Cardiac muscle cell (in vitro differentiated cells and primary cell): ENCODE measurements at regions not wholly inside any gene's neighbourhood (a gene's known extent, or its start where the extent isn't known, plus 50 kb on each side); places are given as distances from the start of the nearest gene placed in this dataset.

ENCODE experiments used
- DNase-seq, 2 donors: peaks; one replicate each; pipeline versions ENCODE4 v3.0.0 to v3.0.0-alpha.2; 2010 to 2017; ENCODE audit warnings: low read depth in 1 of 2, low spot score in 1 of 2
- H3K27ac ChIP-seq: fragments of 200-600 bp; sonication (generic); 2 replicates; pipeline ENCODE4 v1.5.1; 2016
- H3K27me3 ChIP-seq: fragments of 200-600 bp; sonication (generic); 2 replicates; pipeline ENCODE4 v1.6.0; 2016; ENCODE audit warnings: control low read depth
- H3K36me3 ChIP-seq: fragments of 200-600 bp; sonication (generic); 2 replicates; pipeline ENCODE4 v1.5.1; 2016; ENCODE audit warnings: control low read depth
- H3K4me1 ChIP-seq: fragments of 200-600 bp; sonication (generic); 2 replicates; pipeline ENCODE4 v1.8.1; 2017; ENCODE audit warnings: low read depth, mild to moderate bottlenecking, mixed run types
- H3K4me3 ChIP-seq: fragments of 200-600 bp; sonication (generic); 2 replicates; pipeline ENCODE4 v1.5.1; 2016; ENCODE audit warnings: mild to moderate bottlenecking
- H3K9me3 ChIP-seq: fragments of 200-600 bp; sonication (generic); 2 replicates; pipeline ENCODE4 v1.5.1; 2017; ENCODE audit warnings: low read depth, mild to moderate bottlenecking, control low read depth
- CTCF ChIP-seq: IDR thresholded peaks from 2 replicates; pipeline ENCODE4 v1.5.1; 2012; ENCODE audit warnings: low read depth, mild to moderate bottlenecking, low read length

DNA sequence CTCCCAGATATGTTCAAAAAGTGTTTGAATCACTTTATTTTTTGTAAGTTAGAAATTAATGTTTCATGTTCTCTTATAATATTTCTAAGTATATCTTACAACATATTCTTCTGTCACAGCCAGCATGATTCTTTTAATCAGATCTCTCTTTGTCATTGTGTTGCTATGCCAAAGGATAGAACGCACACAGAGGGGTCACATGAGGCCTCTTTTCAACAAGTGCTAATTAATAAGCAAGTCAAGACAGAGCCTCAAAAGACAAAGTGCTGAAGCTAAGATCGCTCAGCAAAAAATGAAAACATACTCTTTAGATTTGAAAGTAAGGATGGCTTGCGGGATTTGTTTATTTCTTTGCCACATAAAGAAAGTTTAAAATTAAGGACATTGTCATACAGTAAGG lies 508.8 kb upstream of the PTCHD4 start:
- no peak for DNase-seq
- Histone ChIP-seq H3K4me1 (no peaks in the 10 kb centered on the region), H3K36me3 (no peaks in the 10 kb centered on the region), H3K4me3 (no peak overlapping the region), H3K27me3 (no peaks in the 10 kb centered on the region), H3K27ac (no peak overlapping the region), H3K9me3 (no peaks in the 10 kb centered on the region)
- no peak for TF ChIP-seq CTCF

GRCh38 chr6:48615041-48615440 lies 504.0 kb upstream of the PTCHD4 start:
- H3K36me3 ChIP-seq = no peaks in the 10 kb centered on the region

GRCh38 chr6:48614326-48614725 lies 503.3 kb upstream of the PTCHD4 start:
- no peak for DNase-seq
- Histone ChIP-seq H3K27ac (no peak overlapping the region), H3K4me3 (no peak overlapping the region), H3K36me3 (no peaks in the 10 kb centered on the region), H3K9me3 (no peaks in the 10 kb centered on the region), H3K4me1 (no peaks in the 10 kb centered on the region), H3K27me3 (no peaks in the 10 kb centered on the region)
- no peak for TF ChIP-seq CTCF

More at GRCh38 chr6:48615041-48615440, 504.0 kb upstream of the PTCHD4 start:
- no peaks in the 10 kb centered on the region for H3K27me3 ChIP-seq
- H3K4me1 ChIP-seq = no peaks in the 10 kb centered on the region
- H3K9me3 ChIP-seq = no peaks in the 10 kb centered on the region
- no peak for TF ChIP-seq CTCF
- DNase-seq = no peak
- H3K27ac ChIP-seq = no peak overlapping the region
- H3K4me3 ChIP-seq = no peak overlapping the region

- Histone ChIP-seq H3K4me3 (no peak overlapping the region), H3K36me3 (no peaks in the 10 kb centered on the region), H3K4me1 (no peaks in the 10 kb centered on the region), H3K27ac (no peak overlapping the region), H3K27me3 (no peaks in the 10 kb centered on the region), H3K9me3 (no peaks in the 10 kb centered on the region)
- TF ChIP-seq CTCF = no peak
- peak in 1 of 2 donors; percentile 58 for DNase-seq
These were observed 502.4 kb upstream of the PTCHD4 start for GRCh38 chr6:48613231-48613949.

- Histone ChIP-seq H3K27ac (no peak overlapping the region), H3K4me1 (no peaks in the 10 kb centered on the region), H3K4me3 (no peak overlapping the region), H3K36me3 (no peaks in the 10 kb centered on the region), H3K27me3 (no peaks in the 10 kb centered on the region), H3K9me3 (no peaks in the 10 kb centered on the region)
- peak in 1 of 2 donors; percentile 16 for DNase-seq
- TF ChIP-seq CTCF = no peak
These were observed 500.3 kb upstream of the PTCHD4 start for GRCh38 chr6:48611332-48611731.
